ENCODE measurements at regions not wholly inside any gene's neighbourhood (a gene's known extent, or its start where the extent isn't known, plus 50 kb on each side); places are given as distances from the start of the nearest gene placed in this dataset.
"Not testable (repeated sequence)": the region's sequence is repeated elsewhere in the genome, so short reads cannot be mapped to it uniquely, and the experiment has no call there.

DNA sequence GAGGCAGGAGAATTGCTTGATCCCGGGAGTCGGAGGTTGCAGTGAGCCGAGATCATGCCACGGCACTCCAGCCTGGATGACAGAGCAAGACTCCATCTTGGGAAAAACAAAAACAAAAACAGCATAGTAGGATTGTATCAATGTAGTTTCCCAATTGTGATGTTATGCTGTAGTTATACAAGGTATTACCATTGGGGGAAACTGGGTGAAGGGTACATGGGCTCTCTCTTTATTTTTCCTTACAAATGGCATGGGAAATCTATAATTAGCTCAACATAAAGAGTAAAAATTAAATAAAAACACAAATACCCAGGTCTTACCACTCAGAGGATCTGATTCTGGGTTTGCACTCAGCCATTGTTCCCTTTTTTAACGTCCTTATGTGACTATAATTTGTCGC lies 107.9 kb downstream of the KATNIP start:
- no peak overlapping the region for H3K27ac Mint-ChIP-seq
- TF ChIP-seq TP53 (CRISPR knock-in tag; IDR thresholded peaks at IDR 0.05) (no peak), GTF2I (CRISPR knock-in tag; conservative IDR thresholded peaks at IDR 0.05) (no peak), ZNF396 (CRISPR knock-in tag; IDR thresholded peaks at IDR 0.05; ENCODE audit: borderline replicate concordance) (no peak), PRRX2 (CRISPR knock-in tag; IDR thresholded peaks at IDR 0.05) (no peak)
- TF ChIP-seq, protein P1, sequence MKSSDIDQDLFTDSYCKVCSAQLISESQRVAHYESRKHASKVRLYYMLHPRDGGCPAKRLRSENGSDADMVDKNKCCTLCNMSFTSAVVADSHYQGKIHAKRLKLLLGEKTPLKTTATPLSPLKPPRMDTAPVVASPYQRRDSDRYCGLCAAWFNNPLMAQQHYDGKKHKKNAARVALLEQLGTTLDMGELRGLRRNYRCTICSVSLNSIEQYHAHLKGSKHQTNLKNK (CRISPR knock-in tag; IDR thresholded peaks at IDR 0.05) = no peak
- TF ChIP-seq, protein P2, sequence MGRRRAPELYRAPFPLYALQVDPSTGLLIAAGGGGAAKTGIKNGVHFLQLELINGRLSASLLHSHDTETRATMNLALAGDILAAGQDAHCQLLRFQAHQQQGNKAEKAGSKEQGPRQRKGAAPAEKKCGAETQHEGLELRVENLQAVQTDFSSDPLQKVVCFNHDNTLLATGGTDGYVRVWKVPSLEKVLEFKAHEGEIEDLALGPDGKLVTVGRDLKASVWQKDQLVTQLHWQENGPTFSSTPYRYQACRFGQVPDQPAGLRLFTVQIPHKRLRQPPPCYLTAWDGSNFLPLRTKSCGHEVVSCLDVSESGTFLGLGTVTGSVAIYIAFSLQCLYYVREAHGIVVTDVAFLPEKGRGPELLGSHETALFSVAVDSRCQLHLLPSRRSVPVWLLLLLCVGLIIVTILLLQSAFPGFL (CRISPR knock-in tag; IDR thresholded peaks at IDR 0.05; ENCODE audit: borderline replicate concordance) = no peak
- TF ChIP-seq, protein P3, sequence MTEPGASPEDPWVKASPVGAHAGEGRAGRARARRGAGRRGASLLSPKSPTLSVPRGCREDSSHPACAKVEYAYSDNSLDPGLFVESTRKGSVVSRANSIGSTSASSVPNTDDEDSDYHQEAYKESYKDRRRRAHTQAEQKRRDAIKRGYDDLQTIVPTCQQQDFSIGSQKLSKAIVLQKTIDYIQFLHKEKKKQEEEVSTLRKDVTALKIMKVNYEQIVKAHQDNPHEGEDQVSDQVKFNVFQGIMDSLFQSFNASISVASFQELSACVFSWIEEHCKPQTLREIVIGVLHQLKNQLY (CRISPR knock-in tag; IDR thresholded peaks at IDR 0.05) = no peak
- 0 out of 2 replicates have a peak, but pooled peaks cover 4% of the 10 kb centered on the region for H3K9me3 Mint-ChIP-seq
- POLR2A ChIA-PET = no interaction called here
- DNase-seq (ENCODE audit: low spot score) = no peak
- no peak overlapping the region for H3K4me3 Mint-ChIP-seq
- CTCF ChIA-PET = interaction anchor here (1.8 kb wide), 1 partner anchor 18 kb away, joined by 4 read pairs; no protein-coding TSS in a partner anchor
- 0 out of 2 replicates have a peak, but pooled peaks cover 4% of the 10 kb centered on the region for H3K4me1 Mint-ChIP-seq
- peaks cover 8% of the 10 kb centered on the region for H3K36me3 Mint-ChIP-seq
- no peak for ATAC-seq
- H3K27me3 Mint-ChIP-seq (ENCODE audit: low read depth) = no peaks in the 10 kb centered on the region

DNA sequence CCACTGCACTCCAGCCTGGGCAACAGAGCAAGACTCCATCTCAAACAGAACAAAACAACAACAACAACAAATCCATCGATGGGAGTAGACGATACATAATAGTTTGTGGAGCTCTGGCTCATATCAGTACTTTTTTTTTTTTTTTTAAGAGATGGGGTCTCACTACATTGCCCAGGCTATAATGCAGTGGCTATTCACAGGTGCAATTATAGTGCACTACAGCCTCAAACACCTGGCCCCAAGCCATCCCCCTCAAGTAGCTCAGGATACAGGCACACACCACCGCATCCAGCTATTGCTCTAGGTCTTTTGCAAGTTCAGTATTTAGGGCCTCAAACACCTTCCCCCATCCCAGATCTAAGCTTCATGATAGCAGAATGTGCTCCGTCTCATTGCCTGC lies 110.6 kb downstream of the KATNIP start:
- DNase-seq (ENCODE audit: low spot score) (no peak), ATAC-seq (no peak)
- ChIA-PET CTCF (interaction anchor here (0.6 to 1.2 kb wide), 2 partner anchors 21 to 207 kb away, joined by 3 read pairs; no protein-coding TSS in a partner anchor), POLR2A (no interaction called here)
- no peaks in the 10 kb centered on the region for H3K27me3 Mint-ChIP-seq (ENCODE audit: low read depth)
- TF ChIP-seq NR2C2 (CRISPR knock-in tag; IDR thresholded peaks at IDR 0.05) (no peak), NR3C1 (CRISPR knock-in tag; conservative IDR thresholded peaks at IDR 0.05; ENCODE audit: low read depth) (no peak), ETV6 (CRISPR knock-in tag; IDR thresholded peaks at IDR 0.05) (no peak), ZNF121 (CRISPR knock-in tag; IDR thresholded peaks at IDR 0.05) (0 out of 2 replicates have a peak, but pooled peaks have one; percentile 24)
- TF ChIP-seq, protein P1 (CRISPR knock-in tag; IDR thresholded peaks at IDR 0.05) = no peak
- H3K9me3 Mint-ChIP-seq = 0 out of 2 replicates have a peak, but pooled peaks cover 4% of the 10 kb centered on the region
- no peak overlapping the region for H3K4me3 Mint-ChIP-seq
- peaks cover 8% of the 10 kb centered on the region for H3K36me3 Mint-ChIP-seq
- H3K4me1 Mint-ChIP-seq = no peaks in the 10 kb centered on the region
- no peak overlapping the region for H3K27ac Mint-ChIP-seq

DNA sequence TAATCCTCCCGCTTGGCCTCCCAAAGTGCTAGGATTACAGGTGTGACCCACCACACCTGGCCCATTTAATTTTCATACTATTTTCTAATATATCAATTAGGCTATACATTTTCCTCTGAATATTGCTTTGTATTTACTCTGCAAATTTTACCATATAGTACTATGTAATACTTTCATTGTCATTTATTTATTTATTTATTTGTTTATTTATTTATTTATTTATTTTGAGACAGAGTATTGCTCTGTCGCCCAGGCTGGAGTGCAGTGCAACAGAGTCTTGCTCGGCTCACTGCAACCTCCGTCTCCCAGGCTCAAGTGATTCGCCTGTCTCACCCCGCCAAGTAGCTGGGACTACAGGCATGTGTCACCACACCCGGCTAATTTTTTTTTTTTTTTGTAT lies 113.3 kb downstream of the KATNIP start:
- H3K4me3 Mint-ChIP-seq; ATAC-seq; H3K27me3 Mint-ChIP-seq (ENCODE audit: low read depth); CTCF ChIA-PET; DNase-seq (ENCODE audit: low spot score); H3K4me1 Mint-ChIP-seq; H3K27ac Mint-ChIP-seq; POLR2A ChIA-PET; H3K36me3 Mint-ChIP-seq; H3K9me3 Mint-ChIP-seq: not testable (repeated sequence)

DNA sequence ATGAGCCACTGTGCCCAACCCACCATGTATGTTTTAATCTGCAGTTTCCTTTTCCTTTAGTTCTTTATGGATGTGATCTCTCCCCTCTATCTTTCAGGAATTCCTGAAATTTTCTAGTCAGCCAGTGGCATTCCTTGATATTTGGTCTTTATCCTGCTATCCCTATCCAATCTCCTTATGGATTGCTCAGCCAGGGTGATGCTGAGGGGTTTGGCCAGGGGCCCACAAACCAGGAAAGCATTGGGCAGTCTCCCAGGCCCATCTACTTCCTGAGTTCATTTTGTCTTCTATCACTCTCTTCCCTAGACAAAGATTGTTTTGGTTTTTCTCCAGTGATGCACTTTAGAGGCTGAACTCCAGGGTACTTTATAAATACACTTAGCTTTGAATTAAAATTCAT lies 115.9 kb downstream of the KATNIP start:
- H3K4me1 Mint-ChIP-seq = peaks cover 3% of the 10 kb centered on the region; the same call in 1 of the 2 replicates
- H3K27ac Mint-ChIP-seq = peak overlapping the region; percentile 34; the same call in 1 of the 2 replicates
- no peaks in the 10 kb centered on the region for H3K36me3 Mint-ChIP-seq
- POLR2A ChIA-PET = no interaction called here
- H3K4me3 Mint-ChIP-seq = no peak overlapping the region
- no peaks in the 10 kb centered on the region for H3K9me3 Mint-ChIP-seq
- ATAC-seq (no peak), DNase-seq (ENCODE audit: low spot score) (no peak)
- CTCF ChIA-PET = no interaction called here
- H3K27me3 Mint-ChIP-seq (ENCODE audit: low read depth) = no peaks in the 10 kb centered on the region
- TF ChIP-seq, protein P1 (CRISPR knock-in tag; IDR thresholded peaks at IDR 0.05) = no peak
- TF ChIP-seq ZNF423 (CRISPR knock-in tag; IDR thresholded peaks at IDR 0.05) (no peak), RELA (CRISPR knock-in tag; IDR thresholded peaks at IDR 0.05; ENCODE audit: borderline replicate concordance) (no peak), ATF1 (CRISPR knock-in tag; IDR thresholded peaks at IDR 0.05) (no peak), CBFB (CRISPR knock-in tag; IDR thresholded peaks at IDR 0.05; ENCODE audit: low read depth) (no peak), TEAD1 (CRISPR knock-in tag; IDR thresholded peaks at IDR 0.05) (no peak), SOX15 (CRISPR knock-in tag; IDR thresholded peaks at IDR 0.05) (no peak), ELF4 (CRISPR knock-in tag; IDR thresholded peaks at IDR 0.05; ENCODE audit: low read depth) (no peak)
- TF ChIP-seq, protein P4, sequence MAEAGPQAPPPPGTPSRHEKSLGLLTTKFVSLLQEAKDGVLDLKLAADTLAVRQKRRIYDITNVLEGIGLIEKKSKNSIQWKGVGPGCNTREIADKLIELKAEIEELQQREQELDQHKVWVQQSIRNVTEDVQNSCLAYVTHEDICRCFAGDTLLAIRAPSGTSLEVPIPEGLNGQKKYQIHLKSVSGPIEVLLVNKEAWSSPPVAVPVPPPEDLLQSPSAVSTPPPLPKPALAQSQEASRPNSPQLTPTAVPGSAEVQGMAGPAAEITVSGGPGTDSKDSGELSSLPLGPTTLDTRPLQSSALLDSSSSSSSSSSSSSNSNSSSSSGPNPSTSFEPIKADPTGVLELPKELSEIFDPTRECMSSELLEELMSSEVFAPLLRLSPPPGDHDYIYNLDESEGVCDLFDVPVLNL (CRISPR knock-in tag; IDR thresholded peaks at IDR 0.05; ENCODE audit: borderline replicate concordance, low read depth) = no peak
- TF ChIP-seq, protein P5, sequence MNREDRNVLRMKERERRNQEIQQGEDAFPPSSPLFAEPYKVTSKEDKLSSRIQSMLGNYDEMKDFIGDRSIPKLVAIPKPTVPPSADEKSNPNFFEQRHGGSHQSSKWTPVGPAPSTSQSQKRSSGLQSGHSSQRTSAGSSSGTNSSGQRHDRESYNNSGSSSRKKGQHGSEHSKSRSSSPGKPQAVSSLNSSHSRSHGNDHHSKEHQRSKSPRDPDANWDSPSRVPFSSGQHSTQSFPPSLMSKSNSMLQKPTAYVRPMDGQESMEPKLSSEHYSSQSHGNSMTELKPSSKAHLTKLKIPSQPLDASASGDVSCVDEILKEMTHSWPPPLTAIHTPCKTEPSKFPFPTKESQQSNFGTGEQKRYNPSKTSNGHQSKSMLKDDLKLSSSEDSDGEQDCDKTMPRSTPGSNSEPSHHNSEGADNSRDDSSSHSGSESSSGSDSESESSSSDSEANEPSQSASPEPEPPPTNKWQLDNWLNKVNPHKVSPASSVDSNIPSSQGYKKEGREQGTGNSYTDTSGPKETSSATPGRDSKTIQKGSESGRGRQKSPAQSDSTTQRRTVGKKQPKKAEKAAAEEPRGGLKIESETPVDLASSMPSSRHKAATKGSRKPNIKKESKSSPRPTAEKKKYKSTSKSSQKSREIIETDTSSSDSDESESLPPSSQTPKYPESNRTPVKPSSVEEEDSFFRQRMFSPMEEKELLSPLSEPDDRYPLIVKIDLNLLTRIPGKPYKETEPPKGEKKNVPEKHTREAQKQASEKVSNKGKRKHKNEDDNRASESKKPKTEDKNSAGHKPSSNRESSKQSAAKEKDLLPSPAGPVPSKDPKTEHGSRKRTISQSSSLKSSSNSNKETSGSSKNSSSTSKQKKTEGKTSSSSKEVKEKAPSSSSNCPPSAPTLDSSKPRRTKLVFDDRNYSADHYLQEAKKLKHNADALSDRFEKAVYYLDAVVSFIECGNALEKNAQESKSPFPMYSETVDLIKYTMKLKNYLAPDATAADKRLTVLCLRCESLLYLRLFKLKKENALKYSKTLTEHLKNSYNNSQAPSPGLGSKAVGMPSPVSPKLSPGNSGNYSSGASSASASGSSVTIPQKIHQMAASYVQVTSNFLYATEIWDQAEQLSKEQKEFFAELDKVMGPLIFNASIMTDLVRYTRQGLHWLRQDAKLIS (CRISPR knock-in tag; IDR thresholded peaks at IDR 0.05; ENCODE audit: borderline replicate concordance) = no peak

All from WTC11 (cell line).